ENCODE measurements at regions not wholly inside any gene's neighbourhood (a gene's known extent, or its start where the extent isn't known, plus 50 kb on each side); places are given as distances from the start of the nearest gene placed in this dataset.

GRCh38 chr1:201742955-201743805 is 85.8 kb upstream of the IPO9 start:
- intact Hi-C loops (cut with micrococcal nuclease), result no loop called here

GRCh38 chr1:201745023-201745422 is 83.9 kb upstream of the IPO9 start:
- intact Hi-C loops (cut with micrococcal nuclease), result no loop called here

- intact Hi-C loops (cut with micrococcal nuclease), result no loop called here
Observed at GRCh38 chr1:201746156-201746555, 82.8 kb upstream of the IPO9 start.

GRCh38 chr1:201747261-201747660 is 81.7 kb upstream of the IPO9 start:
- intact Hi-C loops (cut with micrococcal nuclease), result no loop called here

- intact Hi-C loops (cut with micrococcal nuclease), result no loop called here
Observed at GRCh38 chr1:201748335-201748734, 80.6 kb upstream of the IPO9 start.

GRCh38 chr1:201749059-201749690 is 79.8 kb upstream of the IPO9 start:
- intact Hi-C loops (cut with micrococcal nuclease), result no loop called here

GRCh38 chr1:201750120-201750519 is 78.8 kb upstream of the IPO9 start:
- intact Hi-C loops (cut with micrococcal nuclease), result no loop called here

GRCh38 chr1:201750934-201751333 is 78.0 kb upstream of the IPO9 start:
- intact Hi-C loops (cut with micrococcal nuclease), result no loop called here

GRCh38 chr1:201751872-201752271 is 77.1 kb upstream of the IPO9 start:
- intact Hi-C loops (cut with micrococcal nuclease), result no loop called here

- intact Hi-C loops (cut with micrococcal nuclease), result no loop called here
Observed at GRCh38 chr1:201752333-201752732, 76.6 kb upstream of the IPO9 start.

GRCh38 chr1:201753492-201753891 is 75.5 kb upstream of the IPO9 start:
- intact Hi-C loops (cut with micrococcal nuclease), result no loop called here

- intact Hi-C loops (cut with micrococcal nuclease), result no loop called here
Observed at GRCh38 chr1:201754353-201754752, 74.6 kb upstream of the IPO9 start.

GRCh38 chr1:201755200-201755599 is 73.8 kb upstream of the IPO9 start:
- intact Hi-C loops (cut with micrococcal nuclease), result no loop called here

- intact Hi-C loops (cut with micrococcal nuclease), result no loop called here
Observed at GRCh38 chr1:201756406-201756805, 72.6 kb upstream of the IPO9 start.

- intact Hi-C loops (cut with micrococcal nuclease), result no loop called here
Observed at GRCh38 chr1:201758499-201759050, 70.4 kb upstream of the IPO9 start.

GRCh38 chr1:201759194-201759815 is 69.7 kb upstream of the IPO9 start:
- intact Hi-C loops (cut with micrococcal nuclease), result no loop called here

GRCh38 chr1:201760516-201760915 is 68.4 kb upstream of the IPO9 start:
- intact Hi-C loops (cut with micrococcal nuclease), result no loop called here

- intact Hi-C loops (cut with micrococcal nuclease), result no loop called here
Observed at GRCh38 chr1:201761178-201761577, 67.8 kb upstream of the IPO9 start.

- intact Hi-C loops (cut with micrococcal nuclease), result no loop called here
Observed at GRCh38 chr1:201761871-201762270, 67.1 kb upstream of the IPO9 start.

- intact Hi-C loops (cut with micrococcal nuclease), result no loop called here
Observed at GRCh38 chr1:201762381-201762780, 66.6 kb upstream of the IPO9 start.

- intact Hi-C loops (cut with micrococcal nuclease), result no loop called here
Observed at GRCh38 chr1:201763455-201764140, 65.4 kb upstream of the IPO9 start.

GRCh38 chr1:201764166-201764565 is 64.8 kb upstream of the IPO9 start:
- intact Hi-C loops (cut with micrococcal nuclease), result no loop called here

All from T-helper 1 cell treated with Interleukin-12 subunit alpha and Interleukin-12 subunit beta and Interleukin-4 antibody, amounts not matched to agents 30 ng/mL and 1 ng/mL, for 36 hours (primary cell).